H9 (cell line): ENCODE measurements at regions not wholly inside any gene's neighbourhood (a gene's known extent, or its start where the extent isn't known, plus 50 kb on each side); places are given as distances from the start of the nearest gene placed in this dataset.

Source experiments
- DNase-seq: peaks from one replicate; pipeline ENCODE4 v3.0.0-alpha.2; 2017
- H2AFZ ChIP-seq: one replicate; pipeline ENCODE4 v1.6.1; 2013; ENCODE audit warnings: mild to moderate bottlenecking, low read length, control low read depth, moderate library complexity
- H2AK5ac ChIP-seq: 2 replicates; pipeline ENCODE4 v1.6.1; 2013; ENCODE audit warnings: low read length, control low read depth, mixed read lengths; ENCODE audit not compliant: insufficient read length
- H2BK120ac ChIP-seq: one replicate; pipeline ENCODE4 v1.6.1; 2013; ENCODE audit warnings: low read depth, mild to moderate bottlenecking, low read length, control low read depth, inconsistent platforms; ENCODE audit not compliant: poor library complexity, severe bottlenecking
- H2BK12ac ChIP-seq: 2 replicates; pipeline ENCODE4 v1.6.1; 2013; ENCODE audit warnings: low read length, control low read depth, mixed read lengths, low read depth; ENCODE audit not compliant: insufficient read length
- H2BK15ac ChIP-seq: 2 replicates; pipeline ENCODE4 v1.6.1; 2013; ENCODE audit warnings: low read depth, low read length, control low read depth
- H2BK20ac ChIP-seq: one replicate; pipeline ENCODE4 v1.6.1; 2013; ENCODE audit warnings: low read depth, mild to moderate bottlenecking, low read length, control low read depth, inconsistent platforms; ENCODE audit not compliant: poor library complexity, severe bottlenecking
- H2BK5ac ChIP-seq: 2 replicates; pipeline ENCODE4 v1.6.1; 2013; ENCODE audit warnings: low read length, control low read depth, mixed read lengths; ENCODE audit not compliant: insufficient read length
- H3K14ac ChIP-seq: 2 replicates; pipeline ENCODE4 v1.6.1; 2013; ENCODE audit warnings: low read length, control low read depth; ENCODE audit not compliant: insufficient read depth
- H3K18ac ChIP-seq: 2 replicates; pipeline ENCODE4 v1.6.1; 2013; ENCODE audit warnings: low read depth, mild to moderate bottlenecking, mixed read lengths, low read length, control low read depth; ENCODE audit not compliant: insufficient read length
- H3K23ac ChIP-seq: 2 replicates; pipeline ENCODE4 v1.6.1; 2013; ENCODE audit warnings: low read length, control low read depth, mixed read lengths, low read depth; ENCODE audit not compliant: insufficient read length
- H3K23me2 ChIP-seq: 2 replicates; pipeline ENCODE4 v1.6.1; 2013; ENCODE audit warnings: low read depth, mild to moderate bottlenecking, mixed read lengths, low read length, control low read depth; ENCODE audit not compliant: insufficient read length, poor library complexity, severe bottlenecking
- H3K27ac ChIP-seq: 2 replicates; pipeline ENCODE4 v1.5.1; 2013; ENCODE audit warnings: low read length, control low read depth, mixed read lengths, low read depth; ENCODE audit not compliant: insufficient read length
- H3K27me3 ChIP-seq: 2 replicates; pipeline ENCODE4 v1.6.1; 2013; ENCODE audit warnings: low read length, control low read depth, inconsistent platforms; ENCODE audit not compliant: insufficient read depth
- H3K4ac ChIP-seq: 2 replicates; pipeline ENCODE4 v1.6.1; 2013; ENCODE audit warnings: low read depth, mild to moderate bottlenecking, control low read depth, inconsistent platforms, low read length, moderate library complexity
- H3K4me1 ChIP-seq: 2 replicates; pipeline ENCODE4 v1.6.1; 2013; ENCODE audit warnings: low read length, control low read depth, inconsistent platforms; ENCODE audit not compliant: insufficient read depth
- H3K4me2 ChIP-seq: 2 replicates; pipeline ENCODE4 v1.6.1; 2013; ENCODE audit warnings: low read length, control low read depth, mixed read lengths; ENCODE audit not compliant: insufficient read length, insufficient read depth
- H3K56ac ChIP-seq: 2 replicates; pipeline ENCODE4 v1.6.1; 2013; ENCODE audit warnings: low read depth, mild to moderate bottlenecking, mixed read lengths, low read length, control low read depth; ENCODE audit not compliant: insufficient read length
- H3K79me1 ChIP-seq: 2 replicates; pipeline ENCODE4 v1.6.1; 2013; ENCODE audit warnings: low read depth, mild to moderate bottlenecking, moderate library complexity, low read length, control low read depth, inconsistent platforms; ENCODE audit not compliant: insufficient read depth, poor library complexity, severe bottlenecking
- H3K79me2 ChIP-seq: 2 replicates; pipeline ENCODE4 v1.6.1; 2013; ENCODE audit warnings: low read length, control low read depth, inconsistent platforms; ENCODE audit not compliant: insufficient read depth
- H3K9ac ChIP-seq: 2 replicates; pipeline ENCODE4 v1.6.1; 2013; ENCODE audit warnings: low read length, control low read depth, mixed read lengths; ENCODE audit not compliant: insufficient read length; ENCODE audit errors: extremely low read depth
- H3K9me3 ChIP-seq: one replicate; pipeline ENCODE4 v1.6.1; 2013; ENCODE audit warnings: low read depth, low read length, inconsistent platforms; ENCODE audit not compliant: control insufficient read depth
- H3T11ph ChIP-seq: one replicate; pipeline ENCODE4 v1.6.1; 2013; ENCODE audit warnings: mild to moderate bottlenecking, low read length, control low read depth, inconsistent platforms
- H4K20me1 ChIP-seq: one replicate; pipeline ENCODE4 v1.6.1; 2013; ENCODE audit not compliant: control insufficient read depth, insufficient read length, insufficient read depth
- H4K5ac ChIP-seq: 2 replicates; pipeline ENCODE4 v1.6.1; 2013; ENCODE audit warnings: low read depth, mild to moderate bottlenecking, mixed read lengths, low read length, control low read depth; ENCODE audit not compliant: insufficient read length
- H4K8ac ChIP-seq: replicated peaks from 2 replicates; pipeline ENCODE4 v1.6.1; 2013; ENCODE audit warnings: low read length, control low read depth, mixed read lengths, low read depth; ENCODE audit not compliant: insufficient read length
- H4K91ac ChIP-seq: 2 replicates; pipeline ENCODE4 v1.6.1; 2013; ENCODE audit warnings: low read depth, mild to moderate bottlenecking, moderate library complexity, mixed read lengths, low read length, control low read depth; ENCODE audit not compliant: insufficient read length
- H3K27ac Mint-ChIP-seq, 3 experiments: 2 replicates in 2 of 3; 3 replicates in 1 of 3; pipeline ENCODE4 v1.8.0; 2020 to 2021; ENCODE audit warnings: mixed read lengths in 3 of 3, mild to moderate bottlenecking in 1 of 3, moderate library complexity in 1 of 3
- H3K27me3 Mint-ChIP-seq: 2 replicates; pipeline ENCODE4 v1.8.0; 2021; ENCODE audit warnings: low read depth, mild to moderate bottlenecking, moderate library complexity, mixed read lengths
- H3K36me3 Mint-ChIP-seq, 3 experiments: 2 replicates in 2 of 3; 3 replicates in 1 of 3; pipeline ENCODE4 v1.8.0; 2020 to 2021; ENCODE audit warnings: low read depth in 3 of 3, mixed read lengths in 3 of 3; ENCODE audit not compliant: insufficient read depth in 1 of 3
- H3K4me1 Mint-ChIP-seq, 2 experiments: 2 replicates each; pipeline ENCODE4 v1.8.0; 2020; ENCODE audit warnings: mixed read lengths in 2 of 2
- H3K4me3 Mint-ChIP-seq, 2 experiments: 2 replicates in 1 of 2; 3 replicates in 1 of 2; pipeline ENCODE4 v1.8.0; 2020 to 2021; ENCODE audit warnings: mild to moderate bottlenecking in 2 of 2, mixed read lengths in 2 of 2, moderate library complexity in 1 of 2
- H3K9me3 Mint-ChIP-seq, 2 experiments: 2 replicates in 1 of 2; 3 replicates in 1 of 2; pipeline ENCODE4 v1.8.0; 2020; ENCODE audit warnings: mild to moderate bottlenecking in 2 of 2, mixed read lengths in 2 of 2, moderate library complexity in 1 of 2
- CTCF ChIP-seq: fragments of 200-600 bp; sonication (generic); conservative IDR thresholded peaks from 3 replicates; pipeline ENCODE4 v1.8.0; 2021; ENCODE audit warnings: antibody characterized with exemption, mild to moderate bottlenecking
- WGBS: extraction: QIAGEN DNeasy Blood & Tissue Kit; methylation state at CpG from one replicate; pipeline ENCODE4 v1.1.7; 2013; ENCODE audit warnings: missing lambda C conversion rate, low lambda C conversion rate, mixed read lengths; ENCODE audit not compliant: insufficient read length; ENCODE audit errors: extremely low coverage; 5-methylcytosine and 5-hydroxymethylcytosine counted together

GRCh38 chr7:32248522-32248921 is 178.3 kb upstream of the PDE1C start:
- Histone ChIP-seq H3K9me3 (no peaks in the 10 kb centered on the region), H2BK20ac (no peak overlapping the region), H3K56ac (no peak overlapping the region), H4K8ac (no peak overlapping the region), H2BK15ac (no peak overlapping the region), H3K79me1 (no peaks in the 10 kb centered on the region), H2BK12ac (no peak overlapping the region), H2BK120ac (no peak overlapping the region), H3T11ph (no peak overlapping the region), H3K4me1 (no peaks in the 10 kb centered on the region), H2AK5ac (no peak overlapping the region), H3K9ac (no peak overlapping the region), H4K91ac (no peak overlapping the region), H4K20me1 (no peaks in the 10 kb centered on the region), H3K27me3 (no peaks in the 10 kb centered on the region), H4K5ac (no peak overlapping the region), H3K23ac (no peak overlapping the region), H3K23me2 (no peaks in the 10 kb centered on the region), H2BK5ac (no peak overlapping the region), H3K18ac (no peak overlapping the region), H3K14ac (no peak overlapping the region), H3K4ac (no peak overlapping the region), H3K27ac (no peak overlapping the region), H3K4me2 (no peak overlapping the region), H2AFZ (no peak overlapping the region), H3K79me2 (no peaks in the 10 kb centered on the region)
- H3K27me3 Mint-ChIP-seq: peaks cover 12% of the 10 kb centered on the region
- H3K27ac Mint-ChIP-seq: no peak overlapping the region
- TF ChIP-seq CTCF: no peak
- H3K36me3 Mint-ChIP-seq: no peaks in the 10 kb centered on the region
- H3K9me3 Mint-ChIP-seq: no peaks in the 10 kb centered on the region
- H3K4me3 Mint-ChIP-seq: no peak overlapping the region
- no peaks in the 10 kb centered on the region for H3K4me1 Mint-ChIP-seq
- DNase-seq: no peak
- no CpG with 5 or more reads among the region's 2 CpGs for WGBS
